ENCODE measurements at regions not wholly inside any gene's neighbourhood (a gene's known extent, or its start where the extent isn't known, plus 50 kb on each side); places are given as distances from the start of the nearest gene placed in this dataset.

- CTCF ChIA-PET (ENCODE audit: unreplicated experiment), result no interaction called here
- intact Hi-C loops (cut with micrococcal nuclease; ENCODE audit: unreplicated experiment), result no loop called here
- Histone ChIP-seq H3K4me3 (ENCODE audit: low read depth, low read length, poor library complexity, severe bottlenecking) (no peak overlapping the region), H4K20me1 (ENCODE audit: insufficient read depth, low read length) (no peaks in the 10 kb centered on the region), H2AFZ (ENCODE audit: low read length) (no peak overlapping the region), H3K79me2 (ENCODE audit: insufficient read depth, low read depth, low read length) (no peaks in the 10 kb centered on the region), H3K36me3 (ENCODE audit: insufficient read depth, low read length) (no peaks in the 10 kb centered on the region), H3K9me2 (ENCODE audit: insufficient read depth, low read length) (no peaks in the 10 kb centered on the region), H3K27ac (ENCODE audit: low read depth, low read length, poor library complexity, severe bottlenecking) (no peak overlapping the region), H3K9me3 (ENCODE audit: low read length) (no peaks in the 10 kb centered on the region), H3K4me2 (ENCODE audit: low read length) (no peak overlapping the region), H3K4me1 (ENCODE audit: insufficient read depth, low read length, poor library complexity, severe bottlenecking) (no peaks in the 10 kb centered on the region)
- no TSS peak for BruUV-seq (replicated peaks)
- no peak for DNase-seq (ENCODE audit: low spot score)
- no peak for TF ChIP-seq CTCF (conservative IDR thresholded peaks at IDR 0.05; ENCODE audit: low read length)
- TF ChIP-seq EZH2phosphoT487 (IDR thresholded peaks at IDR 0.05; ENCODE audit: borderline replicate concordance, low read depth, low read length), result no peak
- POLR2A ChIA-PET, result interaction anchor here (0.6 to 1.0 kb wide), 2 partner anchors 67 to 554 kb away, joined by 3 read pairs; no protein-coding TSS in a partner anchor
Observed at GRCh38 chr1:84745857-84746256, 55.6 kb upstream of the SSX2IP start.

- H3K27ac ChIP-seq (ENCODE audit: low read depth, low read length, poor library complexity, severe bottlenecking), result no peak overlapping the region
- TF ChIP-seq EZH2phosphoT487 (IDR thresholded peaks at IDR 0.05; ENCODE audit: borderline replicate concordance, low read depth, low read length), result no peak
- no peak for TF ChIP-seq CTCF (conservative IDR thresholded peaks at IDR 0.05; ENCODE audit: low read length)
- no peak overlapping the region for H3K4me3 ChIP-seq (ENCODE audit: low read depth, low read length, poor library complexity, severe bottlenecking)
- no peaks in the 10 kb centered on the region for H4K20me1 ChIP-seq (ENCODE audit: insufficient read depth, low read length)
- H2AFZ ChIP-seq (ENCODE audit: low read length), result no peak overlapping the region
- no peaks in the 10 kb centered on the region for H3K36me3 ChIP-seq (ENCODE audit: insufficient read depth, low read length)
- ChIA-PET POLR2A (interaction anchor here (0.6 kb wide), 1 partner anchor 232 kb away, joined by 3 read pairs; no protein-coding TSS in a partner anchor), CTCF (ENCODE audit: unreplicated experiment) (no interaction called here)
- H3K9me3 ChIP-seq (ENCODE audit: low read length), result no peaks in the 10 kb centered on the region
- no peak for DNase-seq (ENCODE audit: low spot score)
- no peaks in the 10 kb centered on the region for H3K4me1 ChIP-seq (ENCODE audit: insufficient read depth, low read length, poor library complexity, severe bottlenecking)
- no peaks in the 10 kb centered on the region for H3K79me2 ChIP-seq (ENCODE audit: insufficient read depth, low read depth, low read length)
- intact Hi-C loops (cut with micrococcal nuclease; ENCODE audit: unreplicated experiment), result no loop called here
- no TSS peak for BruUV-seq (replicated peaks)
- H3K4me2 ChIP-seq (ENCODE audit: low read length), result no peak overlapping the region
- H3K9me2 ChIP-seq (ENCODE audit: insufficient read depth, low read length), result no peaks in the 10 kb centered on the region
Observed at GRCh38 chr1:84743896-84744295, 53.6 kb upstream of the SSX2IP start.

GRCh38 chr1:84742653-84743052, 52.4 kb upstream of the SSX2IP start:
- BruUV-seq (replicated peaks), result no TSS peak
- no peak for DNase-seq (ENCODE audit: low spot score)
- H3K9me2 ChIP-seq (ENCODE audit: insufficient read depth, low read length), result no peaks in the 10 kb centered on the region
- ChIA-PET CTCF (ENCODE audit: unreplicated experiment) (no interaction called here), POLR2A (no interaction called here)
- H3K79me2 ChIP-seq (ENCODE audit: insufficient read depth, low read depth, low read length), result no peaks in the 10 kb centered on the region
- no peak overlapping the region for H3K4me2 ChIP-seq (ENCODE audit: low read length)
- H3K36me3 ChIP-seq (ENCODE audit: insufficient read depth, low read length), result no peaks in the 10 kb centered on the region
- H3K4me1 ChIP-seq (ENCODE audit: insufficient read depth, low read length, poor library complexity, severe bottlenecking), result no peaks in the 10 kb centered on the region
- no peaks in the 10 kb centered on the region for H3K9me3 ChIP-seq (ENCODE audit: low read length)
- H3K27ac ChIP-seq (ENCODE audit: low read depth, low read length, poor library complexity, severe bottlenecking), result no peak overlapping the region
- intact Hi-C loops (cut with micrococcal nuclease; ENCODE audit: unreplicated experiment), result no loop called here
- H3K4me3 ChIP-seq (ENCODE audit: low read depth, low read length, poor library complexity, severe bottlenecking), result no peak overlapping the region
- TF ChIP-seq CTCF (conservative IDR thresholded peaks at IDR 0.05; ENCODE audit: low read length) (no peak), EZH2phosphoT487 (IDR thresholded peaks at IDR 0.05; ENCODE audit: borderline replicate concordance, low read depth, low read length) (no peak)
- no peak overlapping the region for H2AFZ ChIP-seq (ENCODE audit: low read length)
- H4K20me1 ChIP-seq (ENCODE audit: insufficient read depth, low read length), result no peaks in the 10 kb centered on the region

All from OCI-LY7 (cell line).